ENCODE measurements at regions not wholly inside any gene's neighbourhood (a gene's known extent, or its start where the extent isn't known, plus 50 kb on each side); places are given as distances from the start of the nearest gene placed in this dataset.

DNA sequence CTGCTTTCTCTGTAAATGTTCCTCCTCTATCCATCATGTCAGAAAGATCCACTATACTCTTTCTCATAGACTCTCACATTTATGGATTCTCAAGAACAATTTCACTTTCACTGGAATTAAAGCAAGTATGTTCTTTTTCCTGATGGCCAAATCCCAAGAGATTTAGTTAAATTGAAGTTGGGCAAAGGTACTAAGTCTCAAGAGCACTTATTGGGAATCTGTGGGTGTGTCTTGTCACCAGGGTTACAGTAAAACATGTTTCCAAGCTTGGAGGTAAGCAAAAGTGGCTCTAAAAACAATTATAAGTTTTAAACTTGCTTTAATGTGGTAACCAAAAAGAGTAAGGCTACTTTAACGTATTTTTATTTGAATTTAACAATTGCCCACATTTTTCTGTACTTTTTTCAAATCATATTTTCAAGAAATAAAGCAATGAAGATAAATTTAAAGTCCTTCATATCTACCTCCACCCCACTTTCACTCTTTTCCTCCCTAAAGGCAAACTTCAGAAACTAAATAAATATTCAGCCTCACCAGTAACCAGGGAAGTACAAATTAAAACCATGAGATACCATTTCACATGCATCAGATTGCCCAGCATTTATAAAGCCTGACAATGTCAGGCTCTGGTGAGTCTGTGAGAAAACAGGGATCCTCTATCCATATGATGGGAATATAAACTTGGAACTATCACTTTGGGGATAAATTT, 387.4 kb downstream of the CETN3 start:
- Histone ChIP-seq H3K23ac (ENCODE audit: low read depth, low read length) (no peak overlapping the region), H3K79me1 (ENCODE audit: low read depth in 1 of 2, low read length in 2 of 2) (no peaks in the 10 kb centered on the region), H3K27ac (ENCODE audit: insufficient read depth, low read length) (no peak overlapping the region), H3K4me3 (ENCODE audit: insufficient read depth, low read depth, low read length) (no peak overlapping the region), H3K36me3 (ENCODE audit: control insufficient read depth, insufficient read depth, low read length) (no peaks in the 10 kb centered on the region), H3K4me2 (ENCODE audit: low read depth, low read length) (no peak overlapping the region), H3K4ac (ENCODE audit: low read depth, low read length) (no peak overlapping the region), H2BK120ac (ENCODE audit: low read depth, low read length) (no peak overlapping the region), H2AK9ac (replicated peaks; ENCODE audit: low read depth, low read length, poor library complexity) (no peak overlapping the region), H3K4me1 (ENCODE audit: control insufficient read depth, insufficient read depth, low read length) (no peaks in the 10 kb centered on the region), H3K27me3 (ENCODE audit: control insufficient read depth, insufficient read depth, low read length) (no peaks in the 10 kb centered on the region), H3K9me3 (ENCODE audit: control insufficient read depth, insufficient read depth, low read length) (no peaks in the 10 kb centered on the region), H3K9ac (ENCODE audit: low read depth, low read length) (no peak overlapping the region), H2BK20ac (ENCODE audit: low read depth, low read length) (no peak overlapping the region), H4K20me1 (ENCODE audit: insufficient read depth, low read length) (no peaks in the 10 kb centered on the region), H2AK5ac (ENCODE audit: low read depth, low read length) (no peak overlapping the region), H2AFZ (replicated peaks; ENCODE audit: low read length, poor library complexity) (no peak overlapping the region), H3K9me1 (ENCODE audit: insufficient read depth, low read length) (no peaks in the 10 kb centered on the region), H4K91ac (ENCODE audit: insufficient read depth, low read depth, low read length) (no peak overlapping the region), H3K18ac (ENCODE audit: low read depth, low read length) (no peak overlapping the region), H2BK5ac (ENCODE audit: low read depth, low read length, poor library complexity, severe bottlenecking) (no peak overlapping the region), H2BK15ac (ENCODE audit: low read depth, low read length) (no peak overlapping the region), H4K8ac (ENCODE audit: low read depth in 2 of 2, low read length in 2 of 2) (no peak overlapping the region), H3K14ac (replicated peaks; ENCODE audit: low read depth, low read length) (no peak overlapping the region), H3K56ac (ENCODE audit: extremely low read depth, insufficient read depth, low read length) (no peak overlapping the region), H4K5ac (ENCODE audit: low read depth, low read length) (no peak overlapping the region)
- in situ Hi-C loops (cut with MboI; ENCODE audit: low sequenced_read_pairs), result no loop called here
- ATAC-seq (ENCODE audit: low read depth) (no peak), DNase-seq (no peak)
- ChIA-PET POLR2A (ENCODE audit: unreplicated experiment) (no interaction called here), CTCF (no interaction called here)
- dilution Hi-C loops (cut with HindIII; ENCODE audit: low sequenced_read_pairs, unreplicated experiment), result no loop called here
- intact Hi-C loops (cut with micrococcal nuclease), result no loop called here
- BruUV-seq (replicated peaks), result no TSS peak
- TF ChIP-seq NFE2L2 (IDR thresholded peaks at IDR 0.05; ENCODE audit: low read depth, low read length), result no peak
- TF ChIP-seq MAFK (IDR thresholded peaks at IDR 0.05; ENCODE audit: low read depth, low read length), result no peak
- TF ChIP-seq BHLHE40 (IDR thresholded peaks at IDR 0.05; ENCODE audit: low read depth, low read length), result no peak
- no peak for TF ChIP-seq MXI1 (IDR thresholded peaks at IDR 0.05; ENCODE audit: borderline replicate concordance, low read depth, low read length)
- TF ChIP-seq, protein P1, sequence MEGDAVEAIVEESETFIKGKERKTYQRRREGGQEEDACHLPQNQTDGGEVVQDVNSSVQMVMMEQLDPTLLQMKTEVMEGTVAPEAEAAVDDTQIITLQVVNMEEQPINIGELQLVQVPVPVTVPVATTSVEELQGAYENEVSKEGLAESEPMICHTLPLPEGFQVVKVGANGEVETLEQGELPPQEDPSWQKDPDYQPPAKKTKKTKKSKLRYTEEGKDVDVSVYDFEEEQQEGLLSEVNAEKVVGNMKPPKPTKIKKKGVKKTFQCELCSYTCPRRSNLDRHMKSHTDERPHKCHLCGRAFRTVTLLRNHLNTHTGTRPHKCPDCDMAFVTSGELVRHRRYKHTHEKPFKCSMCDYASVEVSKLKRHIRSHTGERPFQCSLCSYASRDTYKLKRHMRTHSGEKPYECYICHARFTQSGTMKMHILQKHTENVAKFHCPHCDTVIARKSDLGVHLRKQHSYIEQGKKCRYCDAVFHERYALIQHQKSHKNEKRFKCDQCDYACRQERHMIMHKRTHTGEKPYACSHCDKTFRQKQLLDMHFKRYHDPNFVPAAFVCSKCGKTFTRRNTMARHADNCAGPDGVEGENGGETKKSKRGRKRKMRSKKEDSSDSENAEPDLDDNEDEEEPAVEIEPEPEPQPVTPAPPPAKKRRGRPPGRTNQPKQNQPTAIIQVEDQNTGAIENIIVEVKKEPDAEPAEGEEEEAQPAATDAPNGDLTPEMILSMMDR (conservative IDR thresholded peaks at IDR 0.05; ENCODE audit: low read depth, low read length), result no peak
- no peak for TF ChIP-seq FOS (IDR thresholded peaks at IDR 0.05; ENCODE audit: low read depth, low read length)
- no peak for TF ChIP-seq MAZ (IDR thresholded peaks at IDR 0.05; ENCODE audit: borderline replicate concordance, low read depth, low read length)
- no CpG with 5 or more reads among the region's 1 CpG for WGBS, 2 experiments (ENCODE audit: extremely low coverage in 2 of 2, insufficient read length in 1 of 2)
